ES-I3 (cell line): ENCODE measurements at regions not wholly inside any gene's neighbourhood (a gene's known extent, or its start where the extent isn't known, plus 50 kb on each side); places are given as distances from the start of the nearest gene placed in this dataset.

Experiments used
- H3K36me3 ChIP-seq: 2 replicates; pipeline ENCODE4 v1.6.1; 2013; ENCODE audit warnings: mild to moderate bottlenecking, low read length, control low read depth, moderate library complexity; ENCODE audit not compliant: insufficient read depth
- H3K4me1 ChIP-seq: 2 replicates; pipeline ENCODE4 v1.6.1; 2013; ENCODE audit warnings: mild to moderate bottlenecking, control low read depth, low read length; ENCODE audit not compliant: insufficient read depth
- H3K9ac ChIP-seq: 2 replicates; pipeline ENCODE4 v1.6.1; 2013; ENCODE audit warnings: low read depth, mild to moderate bottlenecking, low read length, moderate library complexity
- H3K9me3 ChIP-seq: 2 replicates; pipeline ENCODE4 v1.6.1; 2013; ENCODE audit warnings: mild to moderate bottlenecking, low read length, moderate library complexity; ENCODE audit not compliant: control insufficient read depth, insufficient read depth

DNA sequence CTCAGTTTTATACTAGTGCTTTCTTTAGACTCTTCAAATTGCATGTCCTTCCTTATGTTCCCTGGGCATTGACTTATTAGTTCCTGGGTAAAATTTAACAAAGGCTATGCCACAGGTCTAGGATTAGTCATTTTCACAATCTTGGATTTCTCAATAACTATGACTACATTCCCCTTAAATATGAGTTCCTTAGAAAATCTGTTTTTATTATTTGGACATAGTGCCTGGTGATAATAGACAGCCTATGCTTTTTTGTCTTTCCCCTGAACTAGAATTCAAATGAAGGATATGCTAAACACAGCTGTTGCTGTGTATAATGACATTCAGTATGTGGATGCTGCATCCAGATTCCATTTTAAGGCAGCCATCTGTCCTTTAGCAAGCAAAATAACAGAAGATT lies 1252.8 kb upstream of the GJE1 start:
- no peak overlapping the region for H3K9ac ChIP-seq

DNA sequence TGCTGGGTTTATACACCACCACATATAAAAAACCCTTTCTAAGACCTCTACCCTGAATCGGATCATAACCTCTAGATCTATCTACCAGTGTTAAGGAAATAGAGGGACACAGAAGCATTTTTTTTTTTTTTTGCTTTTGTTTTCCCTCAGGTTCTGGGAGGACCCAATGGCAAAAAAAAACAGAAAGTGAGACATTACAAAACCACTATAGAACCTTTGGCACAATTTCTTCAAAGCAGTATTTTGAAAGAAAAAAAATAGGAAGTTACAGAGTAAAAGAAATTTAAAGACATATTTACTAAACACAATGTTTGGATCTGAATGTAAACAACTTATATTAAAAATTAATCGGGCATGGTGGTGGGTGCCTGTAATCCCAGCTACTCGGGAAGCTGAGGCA lies 1258.7 kb upstream of the GJE1 start:
- no peaks in the 10 kb centered on the region for H3K4me1 ChIP-seq
- H3K9ac ChIP-seq: no peak overlapping the region
- no peaks in the 10 kb centered on the region for H3K36me3 ChIP-seq
- H3K9me3 ChIP-seq: no peaks in the 10 kb centered on the region

More for the DNA sequence above, 1252.8 kb upstream of the GJE1 start:
- H3K36me3 ChIP-seq: no peaks in the 10 kb centered on the region
- no peaks in the 10 kb centered on the region for H3K9me3 ChIP-seq
- H3K4me1 ChIP-seq: no peaks in the 10 kb centered on the region

DNA sequence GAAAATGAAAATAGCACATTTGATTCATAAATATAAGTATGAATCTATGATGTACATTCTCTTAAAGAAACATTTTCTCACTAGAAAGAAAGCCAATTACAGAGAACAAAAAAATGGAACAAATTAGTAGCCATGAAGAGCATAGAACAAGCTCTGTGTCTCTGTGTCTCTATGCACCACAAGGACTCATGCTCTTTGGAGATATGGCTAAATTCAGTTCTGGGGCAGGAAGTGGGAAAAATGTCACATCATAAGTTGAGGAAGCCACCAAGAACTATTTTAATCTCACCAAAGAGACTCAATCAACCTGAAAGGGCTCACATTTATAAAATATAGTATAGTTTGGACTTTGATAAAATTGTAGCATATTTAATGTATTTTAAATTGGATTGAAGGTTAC lies 1259.8 kb upstream of the GJE1 start:
- Histone ChIP-seq H3K36me3 (no peaks in the 10 kb centered on the region), H3K9me3 (no peaks in the 10 kb centered on the region), H3K4me1 (no peaks in the 10 kb centered on the region), H3K9ac (no peak overlapping the region)

DNA sequence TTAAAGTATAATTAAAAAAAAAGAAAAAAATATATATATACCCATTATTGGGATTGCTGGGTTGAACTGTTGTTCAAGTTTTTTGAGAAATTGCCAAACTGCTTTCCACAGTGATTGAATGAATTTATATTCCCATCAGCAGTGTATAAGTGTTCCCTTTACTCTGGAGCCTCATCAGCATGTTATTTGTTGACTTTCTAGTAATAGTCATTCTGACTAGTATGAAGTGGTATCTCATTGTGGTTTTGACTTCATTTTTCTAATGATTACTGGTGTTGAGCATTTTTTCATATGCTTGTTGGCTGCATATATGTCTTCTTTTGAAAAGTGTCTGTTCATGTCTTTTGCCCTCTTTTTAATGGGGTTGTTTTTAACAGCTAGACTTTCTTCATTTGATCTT lies 1260.8 kb upstream of the GJE1 start:
- Histone ChIP-seq H3K4me1 (no peaks in the 10 kb centered on the region), H3K9me3 (no peaks in the 10 kb centered on the region), H3K9ac (no peak overlapping the region)

DNA sequence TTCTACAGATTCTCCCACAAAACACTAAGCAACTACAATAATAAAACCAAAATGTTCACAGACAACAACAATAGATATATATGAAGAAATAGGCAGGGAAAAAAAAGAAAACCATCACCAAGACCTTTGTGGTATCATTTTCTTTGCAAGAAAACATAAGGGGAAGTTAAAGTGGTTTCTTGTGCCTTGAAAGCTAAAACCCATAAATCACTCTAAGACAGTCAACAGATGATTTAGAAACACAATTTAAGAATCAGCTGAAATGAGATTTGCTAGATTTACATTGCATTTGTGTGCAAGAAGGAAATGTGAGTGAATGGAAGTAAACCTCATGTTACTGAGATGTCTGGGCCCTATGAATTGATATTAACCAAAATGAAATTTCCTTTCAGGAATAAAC lies 1265.4 kb upstream of the GJE1 start:
- no peaks in the 10 kb centered on the region for H3K36me3 ChIP-seq
- no peak overlapping the region for H3K9ac ChIP-seq
- no peaks in the 10 kb centered on the region for H3K9me3 ChIP-seq
- H3K4me1 ChIP-seq: no peaks in the 10 kb centered on the region

More for the DNA sequence above, 1260.8 kb upstream of the GJE1 start:
- H3K36me3 ChIP-seq: no peaks in the 10 kb centered on the region

DNA sequence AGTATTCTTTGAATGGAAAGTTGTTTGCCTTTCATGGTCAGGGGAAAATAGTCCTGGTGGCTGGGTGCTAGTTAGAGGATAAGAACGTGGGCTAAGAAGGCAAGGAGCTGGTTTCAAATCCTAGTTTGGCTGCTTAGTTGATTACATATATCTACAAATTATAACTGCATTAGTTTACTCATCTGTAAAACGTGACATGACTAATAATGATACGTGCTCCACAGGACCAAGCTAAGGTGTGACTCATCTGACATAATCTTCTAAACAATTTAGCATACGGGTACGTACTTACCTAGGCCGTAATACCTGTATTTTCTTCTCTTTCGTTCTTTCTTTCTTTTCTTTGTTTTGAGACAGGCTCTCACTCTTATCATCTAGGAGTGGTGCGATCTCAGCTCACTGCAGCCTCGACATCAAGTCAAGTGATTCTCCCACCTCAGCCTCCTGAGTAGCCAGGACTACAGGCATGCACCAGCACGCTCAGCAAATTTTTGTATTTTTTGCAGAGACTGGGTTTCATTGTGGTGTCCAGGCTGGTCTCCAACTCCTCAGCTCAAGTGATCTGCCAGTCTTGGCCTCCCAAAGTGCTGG lies 1274.2 kb upstream of the GJE1 start:
- Histone ChIP-seq H3K36me3 (no peaks in the 10 kb centered on the region), H3K4me1 (no peaks in the 10 kb centered on the region), H3K9ac (no peak overlapping the region), H3K9me3 (no peaks in the 10 kb centered on the region)

DNA sequence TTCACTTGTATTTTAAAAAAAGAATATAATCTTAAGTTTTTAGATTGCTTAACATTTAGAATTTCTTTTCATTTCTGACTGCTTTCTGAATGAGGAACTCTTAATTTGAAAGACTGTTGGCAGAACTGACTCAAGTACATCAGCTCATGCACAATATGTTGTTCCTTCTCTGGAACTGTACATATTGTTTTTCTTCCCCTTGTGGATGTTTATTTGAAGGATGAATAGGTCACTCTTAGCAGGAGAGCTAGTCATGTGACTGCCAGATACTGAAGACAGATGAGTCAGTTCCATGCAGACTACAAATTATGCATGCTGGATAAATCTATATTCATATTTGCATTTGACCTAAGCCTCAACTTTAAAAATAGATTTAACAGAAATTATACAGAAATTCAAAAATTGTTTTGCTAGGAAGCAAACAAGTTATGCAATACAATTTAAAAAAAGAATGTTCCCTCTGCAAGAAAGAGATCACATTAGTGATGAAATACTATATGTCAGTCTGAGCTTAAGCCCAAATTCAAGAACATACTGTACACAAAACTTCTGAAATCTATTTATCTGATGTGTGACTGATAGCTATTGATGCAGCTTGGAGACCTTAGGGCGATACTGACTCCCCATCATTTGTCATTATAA lies 1274.9 kb upstream of the GJE1 start:
- H3K36me3 ChIP-seq: no peaks in the 10 kb centered on the region
- H3K9me3 ChIP-seq: no peaks in the 10 kb centered on the region
- no peaks in the 10 kb centered on the region for H3K4me1 ChIP-seq
- H3K9ac ChIP-seq: no peak overlapping the region

DNA sequence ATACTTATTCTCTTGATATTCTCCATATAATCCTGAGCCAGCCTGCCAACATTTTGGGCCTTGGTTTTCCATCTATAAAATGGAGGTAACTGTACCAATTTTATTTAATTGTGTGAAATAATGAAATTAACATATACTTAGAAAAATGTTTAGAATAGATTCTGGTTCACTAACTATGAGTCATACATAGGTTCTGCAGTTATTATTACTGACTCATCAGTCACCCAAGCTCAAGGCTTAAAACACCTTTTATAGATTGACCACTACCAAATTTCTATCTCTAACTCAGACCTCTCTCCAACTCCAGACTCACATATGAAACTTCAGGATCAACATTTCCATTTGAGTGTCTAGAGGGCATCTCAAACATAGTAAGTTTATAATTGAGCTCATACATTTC lies 1277.2 kb upstream of the GJE1 start:
- no peak overlapping the region for H3K9ac ChIP-seq
- H3K4me1 ChIP-seq: no peaks in the 10 kb centered on the region
- H3K9me3 ChIP-seq: no peaks in the 10 kb centered on the region
- no peaks in the 10 kb centered on the region for H3K36me3 ChIP-seq

DNA sequence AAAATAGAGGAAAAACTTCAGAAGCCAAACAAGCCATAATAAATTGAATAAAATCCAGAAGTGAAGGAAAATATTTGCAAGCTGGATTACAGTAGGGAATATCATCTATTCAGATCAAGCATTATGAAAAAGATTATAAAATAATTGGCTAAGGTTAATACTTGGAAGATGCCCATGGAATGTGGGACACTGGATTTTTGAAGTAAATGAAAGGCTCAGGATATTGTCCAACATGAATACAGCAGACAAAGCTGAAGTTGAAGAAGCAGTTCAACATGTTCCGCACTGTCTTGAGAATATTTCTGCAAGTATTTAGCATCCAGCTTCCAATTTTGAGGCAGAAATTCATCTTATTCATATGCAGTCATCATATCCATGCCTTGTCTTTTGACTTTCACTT lies 1278.4 kb upstream of the GJE1 start:
- no peaks in the 10 kb centered on the region for H3K36me3 ChIP-seq
- H3K9ac ChIP-seq: no peak overlapping the region
- no peaks in the 10 kb centered on the region for H3K4me1 ChIP-seq
- no peaks in the 10 kb centered on the region for H3K9me3 ChIP-seq

DNA sequence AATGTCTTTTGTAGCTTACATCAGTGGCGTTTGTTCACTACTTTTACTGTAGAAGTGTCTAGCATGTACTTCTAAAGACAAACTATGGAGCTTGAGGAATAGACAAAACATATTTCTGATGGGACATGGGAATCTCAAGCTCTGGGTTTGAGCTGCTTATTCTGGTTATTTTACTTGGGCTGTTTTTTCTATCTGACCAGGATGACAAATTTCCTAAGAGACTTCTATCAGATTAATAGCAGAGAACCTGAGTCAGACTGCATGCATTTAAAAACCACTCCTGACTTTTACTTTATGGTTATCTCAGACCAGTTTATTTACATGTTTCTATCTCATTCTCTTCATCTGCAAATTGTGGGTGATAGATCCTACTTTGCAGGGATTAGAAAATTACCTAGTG lies 1282.3 kb upstream of the GJE1 start:
- Histone ChIP-seq H3K9ac (no peak overlapping the region), H3K9me3 (no peaks in the 10 kb centered on the region), H3K4me1 (no peaks in the 10 kb centered on the region), H3K36me3 (no peaks in the 10 kb centered on the region)

DNA sequence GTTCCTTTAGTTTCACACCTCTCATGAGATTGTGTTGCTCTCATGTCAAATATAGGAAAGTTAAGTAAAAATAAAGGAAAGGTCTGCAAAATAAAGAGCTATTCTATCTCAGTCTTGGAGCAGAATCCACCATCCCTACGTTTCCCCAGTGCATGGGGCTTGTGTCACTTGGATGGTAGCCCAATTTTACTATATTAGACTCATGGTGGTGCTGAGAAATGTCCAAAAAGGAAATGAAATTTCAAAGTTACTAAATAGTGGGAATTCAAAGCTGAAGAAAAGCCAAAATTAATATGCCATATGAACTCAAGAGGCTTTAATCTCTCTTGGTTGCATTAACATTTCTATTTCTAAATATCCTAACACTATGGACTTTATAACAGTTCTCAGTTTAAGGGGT lies 1283.3 kb upstream of the GJE1 start:
- Histone ChIP-seq H3K9ac (no peak overlapping the region), H3K4me1 (no peaks in the 10 kb centered on the region), H3K36me3 (no peaks in the 10 kb centered on the region), H3K9me3 (no peaks in the 10 kb centered on the region)

DNA sequence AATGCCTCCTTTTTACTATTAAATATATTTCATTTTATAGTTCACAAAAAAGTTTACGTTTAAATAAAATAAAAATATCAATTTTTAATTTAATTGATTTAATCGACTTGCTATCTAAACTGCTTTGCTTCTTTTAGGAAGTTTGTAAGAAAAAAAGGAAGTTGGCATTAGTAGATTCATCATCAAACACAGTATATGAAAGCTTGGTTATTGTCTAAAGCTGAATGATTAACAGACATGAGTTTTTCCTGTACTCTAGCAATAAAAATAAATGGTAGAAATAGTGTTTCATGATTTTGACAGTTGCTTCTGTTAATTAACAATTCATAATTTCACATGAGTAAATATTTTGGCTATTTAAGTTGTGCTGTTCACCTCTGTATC lies 1285.5 kb upstream of the GJE1 start:
- H3K4me1 ChIP-seq: no peaks in the 10 kb centered on the region
- H3K9me3 ChIP-seq: no peaks in the 10 kb centered on the region
- H3K9ac ChIP-seq: no peak overlapping the region
- H3K36me3 ChIP-seq: no peaks in the 10 kb centered on the region

DNA sequence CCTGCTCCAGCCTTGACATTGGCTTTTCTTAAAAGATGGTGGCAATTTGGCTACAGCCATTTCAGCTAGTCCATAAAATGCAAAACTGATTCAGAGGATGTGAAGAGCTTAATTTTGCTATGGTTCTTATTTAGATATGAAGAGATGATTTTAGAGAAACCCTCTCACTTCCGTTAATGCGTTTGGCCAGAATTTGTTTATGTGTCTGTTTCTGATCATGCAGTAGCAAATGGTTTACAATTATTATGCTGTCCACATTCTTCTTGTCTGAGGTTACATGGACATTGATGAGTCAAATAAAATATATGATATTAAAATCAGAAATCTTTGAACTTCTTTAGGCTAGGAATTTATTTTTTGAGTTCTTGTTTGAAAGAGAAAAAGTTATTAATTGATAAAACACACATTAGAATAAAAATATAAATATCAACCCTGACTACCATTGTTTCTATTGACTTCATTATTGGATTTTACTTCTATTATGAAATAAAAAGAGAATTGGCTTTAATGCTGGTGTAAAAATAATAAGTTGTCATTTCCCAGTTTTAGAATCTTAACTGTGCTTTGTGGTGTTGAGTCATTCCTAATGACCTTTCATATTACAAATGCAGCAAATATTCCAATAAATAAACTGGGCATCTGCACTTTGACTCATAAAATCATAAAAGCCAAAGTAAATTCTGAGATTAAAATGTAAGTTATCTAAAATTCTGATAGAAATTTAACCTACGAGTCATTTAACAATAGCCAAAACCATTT lies 1286.0 kb upstream of the GJE1 start:
- Histone ChIP-seq H3K36me3 (no peaks in the 10 kb centered on the region), H3K9ac (no peak overlapping the region), H3K9me3 (no peaks in the 10 kb centered on the region), H3K4me1 (no peaks in the 10 kb centered on the region)

DNA sequence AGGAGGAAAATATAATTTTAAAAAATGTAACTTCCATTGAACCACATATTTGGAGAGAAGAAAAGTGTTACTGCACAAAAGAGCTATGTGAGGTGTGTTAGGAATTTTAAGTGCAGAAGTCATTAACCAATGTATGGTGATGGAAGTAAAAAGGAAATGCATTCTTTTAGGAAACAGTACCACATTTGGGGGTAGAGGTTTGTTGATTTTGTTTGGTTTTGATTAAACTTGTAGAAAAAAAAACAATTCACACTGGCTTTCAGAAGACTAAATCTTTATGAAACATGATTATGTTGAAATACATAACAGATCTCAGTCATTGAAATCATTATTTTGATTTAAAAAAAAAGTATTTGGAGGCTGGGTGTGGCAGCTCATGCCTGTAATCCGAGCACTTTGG lies 1287.0 kb upstream of the GJE1 start:
- no peak overlapping the region for H3K9ac ChIP-seq
- no peaks in the 10 kb centered on the region for H3K4me1 ChIP-seq
- H3K36me3 ChIP-seq: no peaks in the 10 kb centered on the region
- no peaks in the 10 kb centered on the region for H3K9me3 ChIP-seq

DNA sequence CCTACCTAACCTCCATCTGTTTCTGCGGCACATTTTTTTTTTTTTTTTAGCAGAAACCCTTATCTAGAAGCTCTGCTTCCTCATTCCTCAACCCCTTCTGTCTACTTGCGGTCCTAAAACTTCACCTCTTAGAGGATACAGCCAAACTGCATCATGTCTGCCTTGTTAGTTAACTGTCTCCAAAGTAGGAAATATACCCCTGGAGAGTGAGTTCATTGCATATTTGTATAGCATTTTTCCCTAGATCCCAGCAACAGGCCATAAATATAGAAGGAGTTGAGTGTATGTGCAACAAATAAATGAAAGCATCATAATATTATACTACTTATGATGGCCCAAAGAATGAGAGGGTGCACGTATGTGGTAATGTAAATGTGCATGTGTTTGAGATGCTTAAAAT lies 1288.6 kb upstream of the GJE1 start:
- Histone ChIP-seq H3K36me3 (no peaks in the 10 kb centered on the region), H3K9me3 (no peaks in the 10 kb centered on the region), H3K9ac (no peak overlapping the region), H3K4me1 (no peaks in the 10 kb centered on the region)
